Gastroesophageal sphincter (tissue), 4 donors: ENCODE measurements at regions not wholly inside any gene's neighbourhood (a gene's known extent, or its start where the extent isn't known, plus 50 kb on each side); places are given as distances from the start of the nearest gene placed in this dataset.

Experiments used
- ATAC-seq: fragments of 150-250 bp; one replicate; pipeline ENCODE4 v1.9.1; 2016; ENCODE audit warnings: mild to moderate bottlenecking, moderate library complexity
- H3K27ac ChIP-seq, 4 donors: fragments of 200-600 bp; sonication (generic) in 3 of 4; 1 replicate in 3 of 4; 2 replicates in 1 of 4; pipeline ENCODE4 v1.5.1; 2016 to 2019
- H3K27me3 ChIP-seq: fragments of 200-600 bp; sonication (generic); one replicate; pipeline ENCODE4 v1.5.1; 2019
- H3K36me3 ChIP-seq, 2 donors: fragments of 200-600 bp; sonication (generic); one replicate each; pipeline ENCODE4 v1.5.1; 2019; ENCODE audit warnings: control low read depth in 1 of 2
- H3K4me1 ChIP-seq, 3 donors: fragments of 200-600 bp; sonication (generic); 1 replicate in 2 of 3; 2 replicates in 1 of 3; pipeline ENCODE4 v1.5.1; 2016 to 2019; ENCODE audit warnings: control low read depth in 2 of 3
- H3K4me3 ChIP-seq, 2 donors: fragments of 200-600 bp; sonication (generic); one replicate each; pipeline ENCODE4 v1.5.1; 2019; ENCODE audit warnings: mild to moderate bottlenecking in 1 of 2, moderate library complexity in 1 of 2
- H3K9me3 ChIP-seq, 3 donors: fragments of 200-600 bp; sonication (generic); one replicate each; pipeline ENCODE4 v1.5.1; 2017 to 2019; ENCODE audit warnings: control low read depth in 2 of 3
- EP300 ChIP-seq: sonication (generic); formaldehyde crosslinking; IDR thresholded peaks from one replicate; pipeline ENCODE4 v1.6.1; 2017; ENCODE audit warnings: antibody characterized with exemption, mild to moderate bottlenecking
- POLR2A ChIP-seq, 2 donors: fragments of 450-650 bp; IDR thresholded peaks; one replicate each; pipeline ENCODE4 v1.6.1; 2017; ENCODE audit warnings: antibody characterized with exemption in 2 of 2, mild to moderate bottlenecking in 2 of 2, moderate library complexity in 1 of 2
- POLR2AphosphoS5 ChIP-seq: sonication (generic); formaldehyde crosslinking; IDR thresholded peaks from one replicate; pipeline ENCODE4 v1.6.1; 2017; ENCODE audit warnings: antibody characterized with exemption
- WGBS, 2 donors: methylation state at CpG; one replicate each; pipeline ENCODE4 v1.1.5; 2018; ENCODE audit warnings: low coverage in 1 of 2; 5-methylcytosine and 5-hydroxymethylcytosine counted together
- TF ChIP-seq, protein P1 (sequence below), 4 experiments: fragments of 200-600 bp in 2 of 4; fragments of 450-650 bp in 2 of 4; sonication (generic) in 1 of 4; IDR thresholded peaks; one replicate each; pipeline ENCODE4 v1.5.1; 2017 to 2019; ENCODE audit warnings: antibody characterized with exemption in 4 of 4, mild to moderate bottlenecking in 2 of 4, moderate library complexity in 2 of 4

DNA sequence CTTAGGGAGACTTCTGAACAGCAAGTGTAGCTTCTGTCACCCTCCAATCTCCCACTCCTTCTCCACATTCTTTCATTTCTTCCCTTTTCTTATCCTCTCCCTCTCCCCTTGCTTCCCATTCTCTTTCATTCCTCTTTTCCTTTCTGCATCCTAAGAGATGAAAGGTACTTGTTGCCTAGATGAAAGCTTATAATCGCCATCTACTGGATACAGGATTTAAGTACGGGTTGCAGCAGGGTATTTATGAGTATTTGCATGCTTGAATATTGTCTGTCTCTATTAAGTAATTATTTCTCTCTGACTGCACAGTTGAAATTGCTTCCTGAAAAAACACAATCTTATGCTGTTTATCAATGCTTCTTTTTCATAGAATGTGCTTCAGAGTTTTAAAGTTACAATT lies 174.0 kb upstream of the TENT5D start:
- no peaks in the 10 kb centered on the region for H3K36me3 ChIP-seq
- no peaks in the 10 kb centered on the region for H3K27me3 ChIP-seq
- TF ChIP-seq EP300, result no peak
- no peak for TF ChIP-seq POLR2A (IDR thresholded peaks at IDR 0.05)
- TF ChIP-seq POLR2AphosphoS5, result no peak
- TF ChIP-seq, protein P1, sequence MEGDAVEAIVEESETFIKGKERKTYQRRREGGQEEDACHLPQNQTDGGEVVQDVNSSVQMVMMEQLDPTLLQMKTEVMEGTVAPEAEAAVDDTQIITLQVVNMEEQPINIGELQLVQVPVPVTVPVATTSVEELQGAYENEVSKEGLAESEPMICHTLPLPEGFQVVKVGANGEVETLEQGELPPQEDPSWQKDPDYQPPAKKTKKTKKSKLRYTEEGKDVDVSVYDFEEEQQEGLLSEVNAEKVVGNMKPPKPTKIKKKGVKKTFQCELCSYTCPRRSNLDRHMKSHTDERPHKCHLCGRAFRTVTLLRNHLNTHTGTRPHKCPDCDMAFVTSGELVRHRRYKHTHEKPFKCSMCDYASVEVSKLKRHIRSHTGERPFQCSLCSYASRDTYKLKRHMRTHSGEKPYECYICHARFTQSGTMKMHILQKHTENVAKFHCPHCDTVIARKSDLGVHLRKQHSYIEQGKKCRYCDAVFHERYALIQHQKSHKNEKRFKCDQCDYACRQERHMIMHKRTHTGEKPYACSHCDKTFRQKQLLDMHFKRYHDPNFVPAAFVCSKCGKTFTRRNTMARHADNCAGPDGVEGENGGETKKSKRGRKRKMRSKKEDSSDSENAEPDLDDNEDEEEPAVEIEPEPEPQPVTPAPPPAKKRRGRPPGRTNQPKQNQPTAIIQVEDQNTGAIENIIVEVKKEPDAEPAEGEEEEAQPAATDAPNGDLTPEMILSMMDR (IDR thresholded peaks at IDR 0.05), result no peak
- H3K27ac ChIP-seq, result no peak overlapping the region
- 0 to 50% methylated on average over 1 of the region's 2 CpGs for WGBS, 2 donors
- H3K4me3 ChIP-seq, result no peak overlapping the region
- ATAC-seq, result no peak
- no peaks in the 10 kb centered on the region for H3K9me3 ChIP-seq
- H3K4me1 ChIP-seq, result no peaks in the 10 kb centered on the region

DNA sequence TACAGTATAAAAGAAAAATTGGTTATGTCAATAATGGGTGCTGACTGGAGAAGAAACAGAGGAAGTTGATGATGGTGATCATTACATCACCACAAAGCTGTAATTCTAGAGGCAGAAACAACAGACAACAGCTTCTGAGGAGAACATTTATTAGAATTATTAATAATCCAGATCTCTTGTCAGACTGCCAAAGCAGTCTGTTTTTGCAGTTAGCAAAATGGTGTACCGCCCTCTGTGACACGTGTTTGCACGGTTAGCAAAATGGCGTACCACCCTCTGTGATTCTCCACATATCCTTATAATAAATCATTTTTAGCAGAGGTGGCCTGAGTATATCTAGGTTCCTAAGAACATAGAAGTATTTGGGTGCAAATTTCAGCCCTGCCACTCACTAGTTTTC lies 154.0 kb upstream of the TENT5D start:
- WGBS, 2 donors, result 44 to 61% methylated on average over 4 of the region's 4 CpGs
- Histone ChIP-seq H3K9me3 (no peaks in the 10 kb centered on the region), H3K27ac (no peak overlapping the region), H3K27me3 (no peaks in the 10 kb centered on the region), H3K4me3 (no peak overlapping the region), H3K36me3 (no peaks in the 10 kb centered on the region), H3K4me1 (no peaks in the 10 kb centered on the region)
- TF ChIP-seq, protein P1 (IDR thresholded peaks at IDR 0.05), result no peak
- TF ChIP-seq EP300, result no peak
- no peak for TF ChIP-seq POLR2A (IDR thresholded peaks at IDR 0.05)
- no peak for TF ChIP-seq POLR2AphosphoS5
- no peak for ATAC-seq

DNA sequence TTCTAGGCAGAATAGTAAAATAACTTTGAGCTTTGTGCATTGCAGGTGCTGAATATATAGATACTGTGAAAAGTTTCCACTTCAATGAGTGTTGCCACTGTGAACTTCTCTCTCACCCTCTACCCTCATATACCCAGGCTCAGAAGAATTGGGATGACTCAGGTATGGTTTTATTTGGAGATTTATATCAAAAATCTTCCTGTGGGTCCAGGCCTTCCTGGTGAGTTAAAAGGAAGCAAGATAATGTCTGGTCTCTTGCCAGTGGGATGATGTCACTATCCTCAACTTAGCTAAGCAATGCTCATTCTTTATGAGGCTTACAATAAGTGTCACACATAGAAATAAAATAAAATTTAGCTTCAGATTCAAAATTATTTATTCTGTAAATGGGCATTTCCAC lies 153.3 kb upstream of the TENT5D start:
- H3K9me3 ChIP-seq, result no peaks in the 10 kb centered on the region
- ATAC-seq, result no peak
- no peak overlapping the region for H3K27ac ChIP-seq
- H3K4me3 ChIP-seq, result no peak overlapping the region
- H3K27me3 ChIP-seq, result no peaks in the 10 kb centered on the region
- TF ChIP-seq POLR2AphosphoS5 (no peak), POLR2A (IDR thresholded peaks at IDR 0.05) (no peak), EP300 (no peak)
- TF ChIP-seq, protein P1 (IDR thresholded peaks at IDR 0.05), result no peak
- no peaks in the 10 kb centered on the region for H3K36me3 ChIP-seq
- H3K4me1 ChIP-seq, result no peaks in the 10 kb centered on the region

DNA sequence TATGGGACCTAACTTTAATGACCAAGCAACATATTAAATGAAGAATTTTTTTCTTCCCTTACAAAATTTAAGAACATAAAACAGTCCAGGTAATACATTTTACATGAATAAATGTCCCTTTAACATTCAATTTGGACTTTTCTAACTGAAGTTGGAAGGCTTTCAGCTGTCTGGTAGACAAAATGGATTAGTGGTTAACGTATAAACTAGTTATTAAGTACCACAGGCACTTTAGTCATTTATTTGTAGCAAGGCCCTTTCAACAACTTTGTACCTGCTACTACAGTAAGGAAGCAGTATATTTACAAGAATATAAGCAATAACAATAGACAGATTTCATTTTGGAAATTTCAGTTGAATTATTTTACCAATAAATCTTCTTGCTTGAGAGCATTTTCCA lies 152.5 kb upstream of the TENT5D start:
- Histone ChIP-seq H3K36me3 (no peaks in the 10 kb centered on the region), H3K27ac (no peak overlapping the region), H3K4me3 (no peak overlapping the region), H3K27me3 (no peaks in the 10 kb centered on the region), H3K4me1 (no peaks in the 10 kb centered on the region), H3K9me3 (no peaks in the 10 kb centered on the region)
- no peak for ATAC-seq
- WGBS, 2 donors, result 25 to 57% methylated on average over 1 of the region's 1 CpG
- TF ChIP-seq POLR2A (IDR thresholded peaks at IDR 0.05) (no peak), POLR2AphosphoS5 (no peak), EP300 (no peak)
- TF ChIP-seq, protein P1 (IDR thresholded peaks at IDR 0.05), result no peak

DNA sequence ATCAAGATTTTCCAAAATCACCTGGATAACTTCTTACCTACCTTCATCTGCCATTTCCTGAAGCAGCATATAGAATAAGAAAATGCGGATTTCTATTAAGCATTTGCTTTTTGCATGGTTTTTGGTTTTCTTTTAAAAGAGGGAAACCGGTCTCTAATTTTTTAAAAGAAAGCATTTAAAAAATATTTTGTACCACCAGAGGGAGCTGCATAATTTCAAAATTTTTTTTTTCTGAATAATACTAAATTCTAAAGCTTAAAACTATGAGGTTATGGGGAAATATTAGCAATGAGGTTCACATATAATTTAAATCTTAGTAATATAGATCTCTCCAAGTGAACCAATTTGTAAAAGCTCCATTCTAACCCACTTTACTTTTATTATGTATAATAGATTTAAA lies 137.7 kb upstream of the TENT5D start:
- H3K4me3 ChIP-seq, result no peak overlapping the region
- no peaks in the 10 kb centered on the region for H3K9me3 ChIP-seq
- no peak overlapping the region for H3K27ac ChIP-seq
- 55 to 63% methylated on average over 2 of the region's 2 CpGs for WGBS, 2 donors
- no peak for TF ChIP-seq POLR2A (IDR thresholded peaks at IDR 0.05)
- TF ChIP-seq, protein P1 (IDR thresholded peaks at IDR 0.05), result peak in 1 of 4 experiments; percentile 21
- H3K27me3 ChIP-seq, result no peaks in the 10 kb centered on the region
- ATAC-seq, result no peak
- no peaks in the 10 kb centered on the region for H3K36me3 ChIP-seq
- no peaks in the 10 kb centered on the region for H3K4me1 ChIP-seq
